NB4 (cell line): ENCODE measurements at regions not wholly inside any gene's neighbourhood (a gene's known extent, or its start where the extent isn't known, plus 50 kb on each side); places are given as distances from the start of the nearest gene placed in this dataset.

ENCODE experiments used
- DNase-seq: peaks from one replicate; pipeline ENCODE4 v3.0.0; 2010; ENCODE audit warnings: low read depth
- H3K4me3 ChIP-seq: one replicate; pipeline ENCODE4 v1.5.1; 2011; ENCODE audit warnings: mild to moderate bottlenecking, low read depth, low read length, moderate library complexity
- CTCF ChIP-seq: IDR thresholded peaks from one replicate; pipeline ENCODE4 v1.5.1; 2012; ENCODE audit warnings: low read depth, low read length
- MYC ChIP-seq: IDR thresholded peaks from 2 replicates; pipeline ENCODE4 v1.6.1; 2011; ENCODE audit warnings: low read depth, low read length
- POLR2A ChIP-seq: IDR thresholded peaks from 2 replicates; pipeline ENCODE4 v1.6.1; 2011; ENCODE audit warnings: mild to moderate bottlenecking; ENCODE audit not compliant: insufficient read length; ENCODE audit errors: extremely low read depth
- TF ChIP-seq, protein P1 (sequence below): IDR thresholded peaks from 2 replicates; pipeline ENCODE4 v1.6.1; 2011; ENCODE audit warnings: low read depth, low read length

DNA sequence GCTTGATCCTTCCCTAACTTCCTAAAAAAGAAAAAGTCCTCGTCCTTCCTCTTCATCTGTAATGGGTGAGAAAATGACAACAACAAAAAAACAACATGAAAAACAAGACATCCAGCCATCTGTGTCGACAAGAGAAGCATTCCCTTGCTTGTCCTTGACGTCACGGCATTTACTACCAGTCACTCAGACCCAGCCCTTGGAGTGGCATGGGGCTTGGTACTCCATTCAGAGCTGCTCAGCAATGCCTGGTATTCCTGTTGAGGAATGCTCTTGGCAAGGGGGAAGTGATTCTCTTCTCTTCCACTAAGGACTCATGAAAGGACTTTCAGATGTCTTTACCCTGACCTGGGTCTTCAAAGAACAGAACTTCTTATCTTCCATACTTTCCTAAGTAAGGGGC, 339.7 kb upstream of the RASGRP1 start:
- no peak for DNase-seq
- no peak for TF ChIP-seq CTCF
- TF ChIP-seq MYC, result no peak
- TF ChIP-seq POLR2A, result no peak
- TF ChIP-seq, protein P1, sequence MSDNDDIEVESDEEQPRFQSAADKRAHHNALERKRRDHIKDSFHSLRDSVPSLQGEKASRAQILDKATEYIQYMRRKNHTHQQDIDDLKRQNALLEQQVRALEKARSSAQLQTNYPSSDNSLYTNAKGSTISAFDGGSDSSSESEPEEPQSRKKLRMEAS, result no peak
- no peak overlapping the region for H3K4me3 ChIP-seq

DNA sequence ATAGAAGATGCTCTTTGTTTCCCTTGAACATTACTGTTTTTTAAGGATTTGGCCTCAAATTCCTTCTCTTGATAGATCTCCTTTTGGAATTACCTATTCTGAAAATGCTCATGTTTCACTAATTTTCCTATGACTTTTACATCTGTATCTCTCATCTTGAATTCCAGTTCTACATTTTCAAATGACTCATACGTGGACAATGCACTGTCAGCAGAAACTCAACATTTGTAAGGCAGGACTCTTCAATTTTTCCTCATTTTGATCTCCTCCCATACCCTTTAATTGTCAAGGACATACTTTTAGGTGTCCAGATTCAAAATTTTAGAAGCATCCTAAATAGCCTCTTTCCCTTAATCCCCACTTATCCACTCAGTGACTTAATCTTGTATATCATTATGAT, 341.0 kb upstream of the RASGRP1 start:
- no peak for DNase-seq
- no peak overlapping the region for H3K4me3 ChIP-seq
- TF ChIP-seq POLR2A (no peak), CTCF (no peak), MYC (no peak)
- TF ChIP-seq, protein P1, result no peak

DNA sequence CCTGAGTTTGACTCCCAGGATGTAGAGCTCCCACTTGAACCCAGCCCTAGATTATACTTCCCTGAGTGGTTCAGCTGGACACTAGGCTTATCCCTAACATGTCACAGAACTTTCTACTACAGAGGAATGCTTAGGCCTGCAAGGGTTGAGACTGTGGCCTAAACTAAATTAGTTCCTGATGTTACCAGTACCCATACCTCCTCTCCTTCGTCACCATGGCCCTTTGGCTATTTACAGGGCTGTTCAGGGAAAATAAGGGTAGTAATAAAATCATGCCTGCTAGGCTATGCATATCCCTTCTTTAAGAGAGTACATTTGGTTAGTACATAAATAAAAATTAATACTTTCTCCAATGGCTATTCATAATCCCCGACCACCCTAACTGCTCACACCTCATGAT, 356.4 kb upstream of the RASGRP1 start:
- no peak for DNase-seq
- TF ChIP-seq MYC (no peak), CTCF (no peak), POLR2A (no peak)
- TF ChIP-seq, protein P1, result no peak
- no peak overlapping the region for H3K4me3 ChIP-seq

- H3K4me3 ChIP-seq, result no peak overlapping the region
- no peak for DNase-seq
- TF ChIP-seq CTCF, result no peak
- no peak for TF ChIP-seq MYC
- TF ChIP-seq, protein P1, result no peak
- TF ChIP-seq POLR2A, result no peak
Measured at GRCh38 chr15:38921471-38921870, 356.9 kb upstream of the RASGRP1 start.

GRCh38 chr15:38928431-38928830, 363.8 kb upstream of the RASGRP1 start:
- TF ChIP-seq POLR2A (no peak), CTCF (no peak), MYC (no peak)
- TF ChIP-seq, protein P1, result no peak
- no peak for DNase-seq
- H3K4me3 ChIP-seq, result no peak overlapping the region
